ENCODE measurements at regions not wholly inside any gene's neighbourhood (a gene's known extent, or its start where the extent isn't known, plus 50 kb on each side); places are given as distances from the start of the nearest gene placed in this dataset.

DNA sequence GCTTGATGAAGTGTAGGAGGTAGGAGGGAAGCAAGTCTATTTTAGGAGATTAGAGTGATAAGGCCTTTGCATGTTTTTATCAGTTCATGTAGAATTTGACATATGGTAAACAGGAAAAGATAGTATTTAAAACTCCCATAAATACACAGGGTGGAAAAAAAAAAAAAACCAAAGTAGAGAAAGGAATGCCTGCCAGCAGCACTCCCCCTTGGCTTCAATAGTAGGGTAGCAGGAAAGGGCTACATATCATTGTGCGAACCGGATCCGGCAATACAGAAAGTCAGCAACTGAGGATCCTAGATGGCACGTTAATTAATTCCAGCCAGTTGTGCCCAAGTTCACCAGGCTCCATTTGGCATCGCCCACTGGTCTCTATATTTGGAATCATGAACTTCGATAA is 159.6 kb upstream of the SMIM21 start:
- H3K9me3 ChIP-seq (ENCODE audit: control insufficient read depth, low read length), result no peaks in the 10 kb centered on the region
- H3K4me1 ChIP-seq (ENCODE audit: control insufficient read depth, insufficient read depth, low read length), result no peaks in the 10 kb centered on the region
- H3K27me3 ChIP-seq (ENCODE audit: control insufficient read depth, insufficient read depth), result no peaks in the 10 kb centered on the region
- no peak overlapping the region for H3K4me3 ChIP-seq (ENCODE audit: low read length)
- intact Hi-C loops (cut with DNase I), result no loop called here
- ATAC-seq (no peak), DNase-seq (no peak)
- no peak overlapping the region for H3K27ac ChIP-seq (ENCODE audit: low read length)
- 67% methylated on average over 6 of the region's 6 CpGs for WGBS

DNA sequence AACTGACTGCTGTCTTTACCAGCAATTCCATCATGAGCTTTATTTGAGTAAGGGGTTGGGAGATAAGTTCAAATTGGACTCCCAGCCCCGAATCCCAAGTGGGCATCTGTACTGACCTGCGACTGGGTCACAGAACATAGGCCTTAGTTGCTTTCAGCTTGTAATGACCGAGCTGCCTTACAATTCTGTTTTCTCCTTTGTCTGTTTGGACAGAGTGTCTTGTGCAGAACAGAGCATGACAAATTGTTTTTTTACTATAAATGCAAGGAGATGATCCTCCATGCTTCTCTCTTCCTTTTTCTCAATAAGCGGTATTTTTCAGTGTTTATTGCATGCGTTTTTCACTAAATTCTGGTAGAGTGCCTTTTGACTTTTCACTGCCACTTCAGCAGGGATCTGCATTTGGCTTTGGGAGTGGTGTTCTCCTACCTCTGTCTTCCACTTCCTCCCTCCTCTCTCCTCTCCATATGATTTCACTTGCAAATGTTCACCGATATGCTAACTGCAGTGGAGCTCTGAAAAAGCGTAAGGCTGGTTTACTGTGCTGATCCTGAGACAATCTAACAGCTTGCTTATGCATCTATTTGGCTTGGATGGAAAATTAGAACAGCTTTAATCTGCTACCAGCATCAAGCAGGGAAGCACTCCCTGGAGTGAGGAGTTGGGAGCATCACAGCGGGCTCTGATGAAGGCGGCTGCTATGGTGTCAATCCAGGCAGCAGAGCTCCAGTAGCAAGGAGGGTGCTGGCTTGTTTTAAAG is 158.8 kb upstream of the SMIM21 start:
- H3K27me3 ChIP-seq (ENCODE audit: control insufficient read depth, insufficient read depth), result no peaks in the 10 kb centered on the region
- DNase-seq (no peak), ATAC-seq (no peak)
- no peak overlapping the region for H3K27ac ChIP-seq (ENCODE audit: low read length)
- WGBS, result 76% methylated on average over 9 of the region's 9 CpGs
- H3K9me3 ChIP-seq (ENCODE audit: control insufficient read depth, low read length), result no peaks in the 10 kb centered on the region
- intact Hi-C loops (cut with DNase I), result no loop called here
- H3K4me1 ChIP-seq (ENCODE audit: control insufficient read depth, insufficient read depth, low read length), result no peaks in the 10 kb centered on the region
- no peak overlapping the region for H3K4me3 ChIP-seq (ENCODE audit: low read length)

DNA sequence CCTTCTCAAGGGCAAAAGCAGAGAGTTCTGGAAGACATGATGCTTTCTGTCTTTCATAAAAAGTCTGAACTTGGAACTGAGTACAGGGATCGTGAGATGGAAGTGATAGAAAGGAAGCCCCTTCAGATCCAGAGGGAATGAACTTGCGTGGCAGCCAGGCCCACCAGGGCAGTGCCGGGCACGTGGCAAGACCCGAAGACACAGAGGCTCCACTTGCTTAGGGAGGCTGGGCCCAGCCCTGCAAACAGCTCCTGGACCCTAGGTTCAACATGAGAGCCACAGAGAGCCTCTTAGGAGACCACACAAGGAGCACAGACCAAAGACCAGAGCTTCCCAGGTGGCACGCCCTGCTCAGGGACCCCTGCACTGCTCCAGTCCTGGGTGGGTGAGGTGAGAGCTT is 155.4 kb upstream of the SMIM21 start:
- Histone ChIP-seq H3K9me3 (ENCODE audit: control insufficient read depth, low read length) (no peaks in the 10 kb centered on the region), H3K27ac (ENCODE audit: low read length) (no peak overlapping the region), H3K27me3 (ENCODE audit: control insufficient read depth, insufficient read depth) (no peaks in the 10 kb centered on the region), H3K4me1 (ENCODE audit: control insufficient read depth, insufficient read depth, low read length) (no peaks in the 10 kb centered on the region), H3K4me3 (ENCODE audit: low read length) (no peak overlapping the region)
- ATAC-seq, result no peak
- intact Hi-C loops (cut with DNase I), result no loop called here
- no peak for DNase-seq
- WGBS, result 89% methylated on average over 6 of the region's 6 CpGs

DNA sequence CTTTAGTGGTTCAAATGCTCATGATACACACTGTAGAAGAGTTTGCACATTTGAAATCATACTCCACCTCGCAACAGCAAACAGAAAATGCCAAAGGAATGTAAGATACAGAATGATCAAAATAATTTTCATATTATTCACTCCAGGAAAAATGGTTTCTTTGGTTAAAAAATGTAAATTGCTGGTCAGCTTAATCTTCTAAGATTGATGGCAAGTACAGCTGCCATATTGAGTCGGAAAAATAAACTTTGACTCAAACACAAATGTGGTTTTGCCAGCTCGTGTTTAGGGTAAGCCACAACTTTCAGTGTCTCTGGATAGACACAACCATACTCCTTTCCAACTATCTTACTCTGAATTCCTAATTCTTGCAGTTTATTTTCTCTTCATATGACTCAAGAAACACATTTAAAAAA is 154.9 kb upstream of the SMIM21 start:
- no peak for DNase-seq
- Histone ChIP-seq H3K27ac (ENCODE audit: low read length) (no peak overlapping the region), H3K4me3 (ENCODE audit: low read length) (no peak overlapping the region), H3K27me3 (ENCODE audit: control insufficient read depth, insufficient read depth) (no peaks in the 10 kb centered on the region), H3K4me1 (ENCODE audit: control insufficient read depth, insufficient read depth, low read length) (no peaks in the 10 kb centered on the region), H3K9me3 (ENCODE audit: control insufficient read depth, low read length) (no peaks in the 10 kb centered on the region)
- WGBS, result 87% methylated on average over 3 of the region's 3 CpGs
- no peak for ATAC-seq
- intact Hi-C loops (cut with DNase I), result no loop called here

DNA sequence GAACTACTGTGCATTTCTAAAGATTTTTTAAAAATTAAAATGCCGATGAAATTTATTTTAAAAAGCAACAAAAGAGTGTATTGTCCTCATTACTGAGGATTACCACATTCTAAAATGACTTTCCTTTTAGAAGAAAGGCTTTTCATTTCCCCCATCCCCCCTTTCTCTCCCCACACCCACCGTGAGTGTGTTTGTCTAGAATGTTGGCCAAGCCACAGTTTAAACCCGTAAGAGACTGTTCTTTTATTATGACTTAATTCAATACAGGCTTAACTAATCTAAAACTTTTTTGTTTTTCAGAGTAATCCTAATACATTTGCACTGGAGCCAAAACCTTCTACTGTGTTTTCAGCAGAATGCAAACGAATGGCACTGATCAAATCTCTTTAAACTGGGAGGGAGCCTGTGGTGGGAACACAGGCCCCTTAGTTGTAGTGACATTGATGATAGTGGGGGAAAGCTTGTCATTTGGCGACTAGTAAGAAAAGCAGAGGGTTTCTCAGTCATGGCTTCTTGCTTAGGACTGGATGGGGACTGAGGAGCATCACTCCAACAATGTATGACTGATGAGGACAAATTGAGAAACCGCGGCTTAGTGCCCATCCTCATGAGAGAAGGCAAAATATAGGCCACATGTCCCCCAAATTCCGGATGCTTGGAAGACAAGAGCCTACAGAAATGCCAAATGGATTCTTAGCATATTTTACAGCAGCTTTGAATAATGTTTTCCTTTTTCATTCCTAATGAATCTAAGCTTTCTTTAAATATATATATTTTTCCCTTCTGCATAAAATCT is 154.0 kb upstream of the SMIM21 start:
- Histone ChIP-seq H3K4me1 (ENCODE audit: control insufficient read depth, insufficient read depth, low read length) (no peaks in the 10 kb centered on the region), H3K27ac (ENCODE audit: low read length) (no peak overlapping the region), H3K27me3 (ENCODE audit: control insufficient read depth, insufficient read depth) (no peaks in the 10 kb centered on the region), H3K4me3 (ENCODE audit: low read length) (no peak overlapping the region), H3K9me3 (ENCODE audit: control insufficient read depth, low read length) (no peaks in the 10 kb centered on the region)
- 45% methylated on average over 8 of the region's 8 CpGs for WGBS
- ATAC-seq (no peak), DNase-seq (no peak)
- intact Hi-C loops (cut with DNase I), result no loop called here

DNA sequence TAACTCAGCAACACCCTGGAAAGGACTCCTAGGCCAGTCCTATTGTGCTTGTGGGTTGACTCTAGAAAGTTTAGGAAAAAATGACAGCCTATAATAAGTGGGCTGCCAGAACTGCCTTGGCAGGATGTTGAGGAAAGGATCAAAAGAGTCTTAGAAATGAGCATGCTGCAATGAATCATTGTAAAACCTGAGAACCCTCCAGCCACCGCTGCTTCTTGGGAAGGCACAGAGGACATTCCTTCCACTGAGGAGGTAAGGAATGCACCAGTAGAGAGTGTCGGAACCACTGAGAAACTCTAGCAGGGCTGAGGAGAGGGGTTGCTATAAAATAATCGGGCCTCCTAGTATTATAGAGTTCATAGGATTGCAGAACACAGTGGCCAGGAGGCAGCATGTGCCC is 146.7 kb upstream of the SMIM21 start:
- H3K27me3 ChIP-seq (ENCODE audit: control insufficient read depth, insufficient read depth), result no peaks in the 10 kb centered on the region
- H3K4me1 ChIP-seq (ENCODE audit: control insufficient read depth, insufficient read depth, low read length), result no peaks in the 10 kb centered on the region
- DNase-seq (no peak), ATAC-seq (no peak)
- H3K4me3 ChIP-seq (ENCODE audit: low read length), result no peak overlapping the region
- WGBS, result 83% methylated on average over 3 of the region's 3 CpGs
- no peak overlapping the region for H3K27ac ChIP-seq (ENCODE audit: low read length)
- intact Hi-C loops (cut with DNase I), result no loop called here
- H3K9me3 ChIP-seq (ENCODE audit: control insufficient read depth, low read length), result no peaks in the 10 kb centered on the region

DNA sequence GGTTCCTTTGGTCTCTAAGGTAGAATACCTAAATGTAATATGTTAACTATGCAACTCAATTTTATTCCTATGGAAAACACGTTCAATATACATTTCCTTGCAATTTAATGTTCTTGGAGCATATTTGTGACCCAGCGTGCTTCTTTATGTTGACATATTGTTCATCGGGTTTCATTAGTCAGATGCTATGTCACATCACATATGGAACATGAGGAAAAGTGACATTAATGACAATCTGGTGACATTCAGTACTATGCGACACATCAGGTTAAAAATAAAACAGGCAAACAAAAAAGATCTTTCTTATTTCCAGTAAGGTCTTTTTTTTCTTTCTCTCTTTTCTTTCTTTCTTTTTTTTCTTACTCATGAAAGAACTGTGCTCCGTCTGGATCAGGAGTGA is 135.6 kb upstream of the SMIM21 start:
- no peaks in the 10 kb centered on the region for H3K27me3 ChIP-seq (ENCODE audit: control insufficient read depth, insufficient read depth)
- intact Hi-C loops (cut with DNase I), result no loop called here
- 93% methylated on average over 5 of the region's 5 CpGs for WGBS
- no peak overlapping the region for H3K4me3 ChIP-seq (ENCODE audit: low read length)
- ATAC-seq (no peak), DNase-seq (no peak)
- H3K4me1 ChIP-seq (ENCODE audit: control insufficient read depth, insufficient read depth, low read length), result no peaks in the 10 kb centered on the region
- no peak overlapping the region for H3K27ac ChIP-seq (ENCODE audit: low read length)
- H3K9me3 ChIP-seq (ENCODE audit: control insufficient read depth, low read length), result no peaks in the 10 kb centered on the region

DNA sequence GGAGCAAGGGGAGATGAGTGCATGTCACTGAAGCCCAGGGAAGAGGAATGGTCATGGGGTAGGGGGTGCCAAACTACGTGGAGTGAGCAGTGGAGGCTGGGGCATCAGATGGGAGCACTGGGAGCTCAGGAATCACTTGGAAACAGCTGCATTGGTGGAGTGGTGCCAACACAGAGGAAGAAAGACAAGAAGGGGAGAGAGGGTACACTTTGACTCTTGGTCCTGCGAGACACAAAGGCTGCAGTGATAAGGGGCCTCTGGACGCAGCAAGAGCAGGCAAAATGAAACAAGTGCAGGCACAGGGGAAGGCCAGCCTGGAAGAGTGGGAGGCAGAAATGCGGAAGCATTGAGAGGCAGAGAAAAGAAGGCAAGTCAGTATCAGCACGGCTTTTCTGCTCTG is 134.7 kb upstream of the SMIM21 start:
- intact Hi-C loops (cut with DNase I), result no loop called here
- no peak for DNase-seq
- Histone ChIP-seq H3K4me3 (ENCODE audit: low read length) (no peak overlapping the region), H3K4me1 (ENCODE audit: control insufficient read depth, insufficient read depth, low read length) (no peaks in the 10 kb centered on the region), H3K27ac (ENCODE audit: low read length) (no peak overlapping the region), H3K9me3 (ENCODE audit: control insufficient read depth, low read length) (no peaks in the 10 kb centered on the region), H3K27me3 (ENCODE audit: control insufficient read depth, insufficient read depth) (no peaks in the 10 kb centered on the region)
- ATAC-seq, result no peak
- WGBS, result 47% methylated on average over 5 of the region's 5 CpGs

DNA sequence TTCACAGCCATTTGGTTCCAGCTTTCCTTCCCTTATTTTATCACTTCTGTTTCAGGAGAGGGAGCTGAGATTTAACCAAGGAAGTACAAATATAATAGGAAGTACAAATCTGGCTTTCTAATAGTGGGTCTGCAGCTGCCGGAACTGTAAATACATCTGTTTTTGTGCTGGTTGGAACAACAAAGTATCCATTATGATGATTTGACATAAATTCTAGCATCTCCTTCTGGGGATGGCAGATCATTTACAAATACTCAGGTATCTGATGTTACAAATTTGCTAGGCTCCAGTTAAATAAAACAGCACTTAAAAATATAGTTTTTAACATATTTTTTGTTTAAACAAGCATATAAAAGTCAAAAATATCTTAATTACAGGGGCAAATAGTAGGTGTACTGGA is 131.3 kb upstream of the SMIM21 start:
- intact Hi-C loops (cut with DNase I), result no loop called here
- 41% methylated on average over 1 of the region's 1 CpG for WGBS
- no peaks in the 10 kb centered on the region for H3K4me1 ChIP-seq (ENCODE audit: control insufficient read depth, insufficient read depth, low read length)
- no peak overlapping the region for H3K4me3 ChIP-seq (ENCODE audit: low read length)
- H3K27me3 ChIP-seq (ENCODE audit: control insufficient read depth, insufficient read depth), result no peaks in the 10 kb centered on the region
- no peaks in the 10 kb centered on the region for H3K9me3 ChIP-seq (ENCODE audit: control insufficient read depth, low read length)
- H3K27ac ChIP-seq (ENCODE audit: low read length), result no peak overlapping the region
- ATAC-seq (no peak), DNase-seq (no peak)

DNA sequence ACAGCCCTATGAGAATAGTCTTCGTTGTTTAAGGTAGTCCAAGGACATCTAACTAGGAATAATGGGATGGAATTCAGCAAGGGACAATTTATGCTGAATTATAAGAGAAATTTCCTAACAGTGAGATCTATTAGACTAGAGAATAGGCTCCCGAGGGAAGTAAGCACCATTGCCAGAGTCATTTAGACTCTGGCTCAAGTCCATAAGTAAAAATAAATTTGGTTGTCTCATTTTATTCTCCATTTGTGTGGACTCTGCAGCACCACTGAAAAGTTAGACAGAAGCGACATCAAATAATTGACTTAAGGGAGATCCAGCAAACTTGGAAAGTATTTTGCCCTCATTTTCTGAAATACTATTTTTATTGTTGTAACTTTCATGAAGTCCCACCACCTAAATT is 129.3 kb upstream of the SMIM21 start:
- DNase-seq, result no peak
- Histone ChIP-seq H3K4me1 (ENCODE audit: control insufficient read depth, insufficient read depth, low read length) (no peaks in the 10 kb centered on the region), H3K9me3 (ENCODE audit: control insufficient read depth, low read length) (no peaks in the 10 kb centered on the region), H3K4me3 (ENCODE audit: low read length) (no peak overlapping the region), H3K27me3 (ENCODE audit: control insufficient read depth, insufficient read depth) (no peaks in the 10 kb centered on the region), H3K27ac (ENCODE audit: low read length) (no peak overlapping the region)
- intact Hi-C loops (cut with DNase I), result no loop called here
- WGBS, result 55% methylated on average over 3 of the region's 3 CpGs
- no peak for ATAC-seq

DNA sequence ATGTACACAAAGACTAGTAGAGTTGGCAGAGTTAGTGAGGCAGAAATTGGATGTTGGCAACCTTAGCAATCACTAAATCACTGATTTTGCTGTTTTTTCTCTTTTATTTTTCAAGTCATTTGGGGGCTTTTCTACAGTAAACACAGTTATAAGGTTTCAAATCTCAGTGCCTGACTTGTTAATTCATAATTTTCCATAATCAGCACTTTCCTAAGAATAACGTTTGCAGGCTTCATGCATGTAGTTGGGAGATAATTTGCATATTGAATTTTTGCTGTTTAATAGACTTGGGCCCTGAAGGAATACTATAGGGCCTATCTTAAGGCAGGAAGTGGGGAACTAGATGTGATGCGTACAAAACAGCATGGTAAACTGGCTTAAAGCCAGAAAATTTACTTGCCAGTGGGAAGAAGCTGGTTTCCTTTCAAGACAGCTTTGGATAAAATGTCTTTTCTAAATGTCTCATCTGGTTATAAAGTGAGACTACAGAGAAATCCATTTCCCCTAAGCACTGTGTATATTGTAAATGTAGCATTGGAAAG is 127.2 kb upstream of the SMIM21 start:
- H3K4me3 ChIP-seq (ENCODE audit: low read length), result no peak overlapping the region
- 37% methylated on average over 2 of the region's 2 CpGs for WGBS
- no peaks in the 10 kb centered on the region for H3K9me3 ChIP-seq (ENCODE audit: control insufficient read depth, low read length)
- no peaks in the 10 kb centered on the region for H3K4me1 ChIP-seq (ENCODE audit: control insufficient read depth, insufficient read depth, low read length)
- no peak for DNase-seq
- ATAC-seq, result no peak
- no peaks in the 10 kb centered on the region for H3K27me3 ChIP-seq (ENCODE audit: control insufficient read depth, insufficient read depth)
- H3K27ac ChIP-seq (ENCODE audit: low read length), result no peak overlapping the region
- intact Hi-C loops (cut with DNase I), result no loop called here

Measured in right cardiac atrium (tissue), 5 donors.